ENCODE measurements at regions not wholly inside any gene's neighbourhood (a gene's known extent, or its start where the extent isn't known, plus 50 kb on each side); places are given as distances from the start of the nearest gene placed in this dataset.

DNA sequence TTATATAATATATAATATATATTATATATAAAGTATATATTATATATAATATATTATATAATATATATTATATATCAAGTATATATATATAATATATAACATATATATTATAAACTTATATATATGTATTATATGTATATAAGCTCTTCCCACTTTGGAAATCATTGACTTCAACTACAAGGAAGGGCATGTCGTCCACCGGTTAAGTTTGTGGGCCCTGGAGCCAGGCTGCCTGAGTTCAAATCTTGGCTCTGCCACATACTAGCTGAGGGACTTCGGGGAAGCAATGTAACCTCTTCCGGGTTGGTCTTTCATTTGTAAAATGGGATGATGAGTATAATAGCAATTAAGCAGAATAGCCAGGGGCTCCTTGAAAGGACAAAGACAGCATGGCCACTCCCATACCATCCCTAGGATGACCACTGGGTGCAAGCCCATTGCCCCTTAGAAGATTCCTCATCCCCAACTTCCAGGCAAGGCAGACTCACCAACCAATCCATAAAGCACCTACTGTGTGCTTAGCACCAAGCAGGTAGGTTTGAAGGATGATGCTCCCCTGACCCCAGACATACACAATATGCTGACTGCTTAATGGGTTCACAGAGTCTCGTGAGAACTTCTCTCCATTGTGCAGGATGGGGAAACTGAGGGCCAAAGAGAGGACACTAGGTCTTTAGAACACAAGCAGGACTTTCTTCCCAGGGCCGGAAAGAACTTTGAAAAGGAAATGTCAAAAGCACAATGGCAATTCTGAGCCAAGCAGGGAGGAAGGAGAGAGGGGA, 163.2 kb downstream of the MRPL14 start:
- H3K4me3 Mint-ChIP-seq (ENCODE audit: unreplicated experiment), result no peak overlapping the region
- no peaks in the 10 kb centered on the region for H3K9me3 Mint-ChIP-seq (ENCODE audit: low read depth)
- DNase-seq (ENCODE audit: low spot score), result peak; percentile 35
- no peak overlapping the region for H3K27ac Mint-ChIP-seq (ENCODE audit: unreplicated experiment)
- no peaks in the 10 kb centered on the region for H3K4me1 Mint-ChIP-seq (ENCODE audit: low read depth)
- TF ChIP-seq, protein P1, sequence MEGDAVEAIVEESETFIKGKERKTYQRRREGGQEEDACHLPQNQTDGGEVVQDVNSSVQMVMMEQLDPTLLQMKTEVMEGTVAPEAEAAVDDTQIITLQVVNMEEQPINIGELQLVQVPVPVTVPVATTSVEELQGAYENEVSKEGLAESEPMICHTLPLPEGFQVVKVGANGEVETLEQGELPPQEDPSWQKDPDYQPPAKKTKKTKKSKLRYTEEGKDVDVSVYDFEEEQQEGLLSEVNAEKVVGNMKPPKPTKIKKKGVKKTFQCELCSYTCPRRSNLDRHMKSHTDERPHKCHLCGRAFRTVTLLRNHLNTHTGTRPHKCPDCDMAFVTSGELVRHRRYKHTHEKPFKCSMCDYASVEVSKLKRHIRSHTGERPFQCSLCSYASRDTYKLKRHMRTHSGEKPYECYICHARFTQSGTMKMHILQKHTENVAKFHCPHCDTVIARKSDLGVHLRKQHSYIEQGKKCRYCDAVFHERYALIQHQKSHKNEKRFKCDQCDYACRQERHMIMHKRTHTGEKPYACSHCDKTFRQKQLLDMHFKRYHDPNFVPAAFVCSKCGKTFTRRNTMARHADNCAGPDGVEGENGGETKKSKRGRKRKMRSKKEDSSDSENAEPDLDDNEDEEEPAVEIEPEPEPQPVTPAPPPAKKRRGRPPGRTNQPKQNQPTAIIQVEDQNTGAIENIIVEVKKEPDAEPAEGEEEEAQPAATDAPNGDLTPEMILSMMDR (IDR thresholded peaks at IDR 0.05), result no peak
- H3K27me3 Mint-ChIP-seq (ENCODE audit: low read depth), result peaks cover 6% of the 10 kb centered on the region
- H3K36me3 Mint-ChIP-seq (ENCODE audit: low read depth), result no peaks in the 10 kb centered on the region

DNA sequence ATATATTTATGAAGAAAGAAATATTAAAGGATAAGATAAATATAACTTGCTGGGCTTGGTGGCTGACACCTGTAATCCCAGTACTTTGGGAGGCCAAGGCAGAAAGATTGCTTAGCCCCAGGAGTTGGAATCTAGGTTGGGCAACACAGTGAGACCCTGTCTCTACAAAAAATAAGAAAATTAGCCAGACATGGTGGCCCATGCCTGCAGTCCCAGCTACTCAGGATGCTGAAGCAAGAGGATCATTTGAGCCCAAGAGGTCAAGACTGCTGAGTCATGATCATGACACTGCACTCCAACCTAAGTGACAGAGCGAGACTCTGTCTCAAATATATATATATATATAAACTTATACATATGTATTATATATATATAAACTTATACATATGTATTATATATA, 164.0 kb downstream of the MRPL14 start:
- Mint-ChIP-seq H3K36me3 (ENCODE audit: low read depth) (no peaks in the 10 kb centered on the region), H3K9me3 (ENCODE audit: low read depth) (no peaks in the 10 kb centered on the region), H3K27ac (ENCODE audit: unreplicated experiment) (no peak overlapping the region), H3K4me1 (ENCODE audit: low read depth) (no peaks in the 10 kb centered on the region), H3K27me3 (ENCODE audit: low read depth) (peaks cover 6% of the 10 kb centered on the region), H3K4me3 (ENCODE audit: unreplicated experiment) (no peak overlapping the region)
- DNase-seq (ENCODE audit: low spot score), result no peak
- TF ChIP-seq, protein P1 (IDR thresholded peaks at IDR 0.05), result no peak

DNA sequence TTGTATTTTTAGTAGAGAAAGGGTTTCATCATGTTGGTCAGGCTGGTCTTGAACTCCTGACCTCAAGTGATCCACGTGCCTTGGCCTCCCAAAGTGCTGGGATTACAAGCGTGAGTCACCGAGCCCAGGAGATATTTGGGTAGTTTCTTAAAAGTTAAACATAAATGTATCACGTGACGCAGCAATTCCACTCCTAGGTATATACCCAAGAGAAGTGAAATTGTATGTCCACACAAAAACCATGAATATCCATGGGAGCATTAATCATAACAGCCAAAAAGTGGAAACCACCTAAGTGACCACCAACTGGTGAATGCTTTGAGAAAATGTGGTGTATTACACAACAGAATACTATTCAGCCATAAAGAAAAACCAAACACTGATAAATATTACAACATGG, 164.8 kb downstream of the MRPL14 start:
- Mint-ChIP-seq H3K27ac (ENCODE audit: unreplicated experiment) (no peak overlapping the region), H3K36me3 (ENCODE audit: low read depth) (peaks cover 1% of the 10 kb centered on the region), H3K9me3 (ENCODE audit: low read depth) (peaks cover 7% of the 10 kb centered on the region), H3K4me1 (ENCODE audit: low read depth) (no peaks in the 10 kb centered on the region), H3K4me3 (ENCODE audit: unreplicated experiment) (no peak overlapping the region), H3K27me3 (ENCODE audit: low read depth) (peaks cover 6% of the 10 kb centered on the region)
- TF ChIP-seq, protein P1 (IDR thresholded peaks at IDR 0.05), result no peak
- DNase-seq (ENCODE audit: low spot score), result no peak

DNA sequence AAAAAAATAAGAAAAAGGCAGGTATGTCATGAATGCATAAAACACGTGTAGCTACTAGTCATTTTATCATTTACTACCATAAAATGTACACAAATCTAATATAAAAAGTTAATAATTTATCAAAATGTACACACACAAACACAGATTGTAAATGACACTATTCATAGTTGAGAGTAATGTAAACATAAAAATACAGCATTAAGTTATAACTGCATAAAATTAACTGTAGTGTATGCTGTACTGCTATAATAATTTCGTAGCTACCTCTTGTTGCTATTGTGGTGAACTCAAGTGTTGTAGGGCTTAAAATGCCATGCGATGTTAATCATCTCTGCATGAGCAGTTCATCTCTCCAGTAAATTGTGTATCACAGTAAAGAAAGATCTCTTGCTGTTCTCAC, 170.0 kb downstream of the MRPL14 start:
- Mint-ChIP-seq H3K27me3 (ENCODE audit: low read depth) (peaks cover 5% of the 10 kb centered on the region), H3K9me3 (ENCODE audit: low read depth) (peaks cover 14% of the 10 kb centered on the region), H3K4me1 (ENCODE audit: low read depth) (no peaks in the 10 kb centered on the region), H3K4me3 (ENCODE audit: unreplicated experiment) (no peak overlapping the region), H3K27ac (ENCODE audit: unreplicated experiment) (no peak overlapping the region), H3K36me3 (ENCODE audit: low read depth) (peaks cover 7% of the 10 kb centered on the region)
- TF ChIP-seq, protein P1 (IDR thresholded peaks at IDR 0.05), result no peak
- no peak for DNase-seq (ENCODE audit: low spot score)

DNA sequence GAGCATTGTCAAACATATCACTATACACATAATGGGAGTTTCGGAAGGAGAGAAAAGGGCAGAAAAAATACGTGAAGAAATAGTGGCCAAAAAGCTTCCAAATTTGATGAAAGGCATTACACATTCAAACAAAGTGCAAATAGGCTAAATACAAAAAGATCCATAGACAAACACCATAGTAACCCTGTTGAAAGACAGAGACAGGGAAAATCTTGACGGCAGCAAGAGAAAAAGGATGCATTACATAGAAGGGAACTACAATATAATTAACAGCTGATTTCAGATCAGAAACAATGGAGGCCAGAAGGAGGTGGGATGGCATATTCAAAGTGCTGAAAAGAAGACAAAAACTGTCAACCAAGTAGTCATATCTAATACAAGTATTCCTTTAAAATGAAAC, 170.8 kb downstream of the MRPL14 start:
- Mint-ChIP-seq H3K4me1 (ENCODE audit: low read depth) (no peaks in the 10 kb centered on the region), H3K36me3 (ENCODE audit: low read depth) (peaks cover 7% of the 10 kb centered on the region), H3K9me3 (ENCODE audit: low read depth) (peaks cover 14% of the 10 kb centered on the region), H3K27me3 (ENCODE audit: low read depth) (peaks cover 5% of the 10 kb centered on the region), H3K4me3 (ENCODE audit: unreplicated experiment) (no peak overlapping the region), H3K27ac (ENCODE audit: unreplicated experiment) (no peak overlapping the region)
- TF ChIP-seq, protein P1 (IDR thresholded peaks at IDR 0.05), result no peak
- DNase-seq (ENCODE audit: low spot score), result no peak

All from chondrocyte (in vitro differentiated cells).